ENCODE measurements at regions not wholly inside any gene's neighbourhood (a gene's known extent, or its start where the extent isn't known, plus 50 kb on each side); places are given as distances from the start of the nearest gene placed in this dataset.

DNA sequence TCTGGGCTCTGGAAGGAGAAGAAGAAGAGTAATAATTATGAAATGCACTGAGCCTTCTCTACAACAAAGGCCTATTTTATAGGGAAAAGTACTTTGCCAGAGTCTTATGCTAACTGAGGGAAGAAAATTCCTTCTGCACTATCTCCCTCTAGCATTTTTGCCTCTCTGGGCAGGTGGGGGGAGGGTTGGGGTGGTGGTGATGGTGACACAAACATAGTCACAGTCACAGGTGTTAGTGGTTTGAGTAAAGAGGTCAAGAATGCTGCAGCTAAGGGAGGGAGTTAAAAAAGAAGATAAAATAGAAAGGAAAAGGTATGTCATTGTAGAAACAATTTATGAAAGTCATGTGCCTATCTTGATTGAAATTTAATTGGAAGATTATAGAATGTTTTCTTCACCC, 140.8 kb upstream of the COL3A1 start:
- no peak for TF ChIP-seq EZH2phosphoT487 (conservative IDR thresholded peaks at IDR 0.05; ENCODE audit: low read length)
- TF ChIP-seq, protein P1, sequence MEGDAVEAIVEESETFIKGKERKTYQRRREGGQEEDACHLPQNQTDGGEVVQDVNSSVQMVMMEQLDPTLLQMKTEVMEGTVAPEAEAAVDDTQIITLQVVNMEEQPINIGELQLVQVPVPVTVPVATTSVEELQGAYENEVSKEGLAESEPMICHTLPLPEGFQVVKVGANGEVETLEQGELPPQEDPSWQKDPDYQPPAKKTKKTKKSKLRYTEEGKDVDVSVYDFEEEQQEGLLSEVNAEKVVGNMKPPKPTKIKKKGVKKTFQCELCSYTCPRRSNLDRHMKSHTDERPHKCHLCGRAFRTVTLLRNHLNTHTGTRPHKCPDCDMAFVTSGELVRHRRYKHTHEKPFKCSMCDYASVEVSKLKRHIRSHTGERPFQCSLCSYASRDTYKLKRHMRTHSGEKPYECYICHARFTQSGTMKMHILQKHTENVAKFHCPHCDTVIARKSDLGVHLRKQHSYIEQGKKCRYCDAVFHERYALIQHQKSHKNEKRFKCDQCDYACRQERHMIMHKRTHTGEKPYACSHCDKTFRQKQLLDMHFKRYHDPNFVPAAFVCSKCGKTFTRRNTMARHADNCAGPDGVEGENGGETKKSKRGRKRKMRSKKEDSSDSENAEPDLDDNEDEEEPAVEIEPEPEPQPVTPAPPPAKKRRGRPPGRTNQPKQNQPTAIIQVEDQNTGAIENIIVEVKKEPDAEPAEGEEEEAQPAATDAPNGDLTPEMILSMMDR (IDR thresholded peaks at IDR 0.05; ENCODE audit: insufficient read depth, low read length, poor library complexity, severe bottlenecking): no peak
- Histone ChIP-seq H3K4me3 (ENCODE audit: insufficient read depth, low read length, poor library complexity, severe bottlenecking) (no peak overlapping the region), H3K27me3 (ENCODE audit: low read length) (no peaks in the 10 kb centered on the region), H3K9me3 (ENCODE audit: insufficient read depth, low read length) (no peaks in the 10 kb centered on the region), H3K9ac (ENCODE audit: low read length) (no peak overlapping the region), H3K27ac (ENCODE audit: low read depth, low read length) (no peak overlapping the region), H3F3A (ENCODE audit: insufficient read depth) (no peaks in the 10 kb centered on the region), H4K20me1 (ENCODE audit: low read depth, low read length) (no peaks in the 10 kb centered on the region), H3K79me2 (ENCODE audit: insufficient read depth, low read length) (no peaks in the 10 kb centered on the region), H3K36me3 (ENCODE audit: low read length) (no peaks in the 10 kb centered on the region), H2AFZ (ENCODE audit: low read depth, low read length, severe bottlenecking) (no peak overlapping the region), H3K4me2 (ENCODE audit: low read depth, low read length, poor library complexity, severe bottlenecking) (no peak overlapping the region), H3K9me2 (replicated peaks; ENCODE audit: insufficient read depth, low read length) (no peaks in the 10 kb centered on the region)

DNA sequence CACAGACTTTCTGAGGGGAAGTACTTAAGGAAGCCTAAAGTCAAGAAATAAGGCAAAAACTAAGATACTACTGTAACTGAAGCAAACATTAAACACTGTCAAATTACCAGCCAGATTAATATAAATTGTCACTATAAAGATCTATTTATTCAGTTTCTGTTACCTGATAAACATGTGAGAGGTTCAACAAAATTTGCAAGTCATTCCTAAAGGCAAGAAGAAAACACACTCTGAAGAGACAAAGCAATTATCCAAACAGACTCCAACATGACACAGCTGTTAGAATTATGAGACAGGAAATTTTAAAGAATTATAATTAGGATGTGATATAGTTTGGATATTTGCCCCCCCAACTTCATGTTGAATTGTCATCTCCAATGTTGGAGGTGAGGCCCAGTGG, 140.4 kb upstream of the COL3A1 start:
- H4K20me1 ChIP-seq (ENCODE audit: low read depth, low read length): no peaks in the 10 kb centered on the region
- H3K27ac ChIP-seq (ENCODE audit: low read depth, low read length): no peak overlapping the region
- no peak for TF ChIP-seq EZH2phosphoT487 (conservative IDR thresholded peaks at IDR 0.05; ENCODE audit: low read length)
- TF ChIP-seq, protein P1 (IDR thresholded peaks at IDR 0.05; ENCODE audit: insufficient read depth, low read length, poor library complexity, severe bottlenecking): no peak
- no peaks in the 10 kb centered on the region for H3F3A ChIP-seq (ENCODE audit: insufficient read depth)
- no peaks in the 10 kb centered on the region for H3K36me3 ChIP-seq (ENCODE audit: low read length)
- H3K4me2 ChIP-seq (ENCODE audit: low read depth, low read length, poor library complexity, severe bottlenecking): no peak overlapping the region
- H3K4me3 ChIP-seq (ENCODE audit: insufficient read depth, low read length, poor library complexity, severe bottlenecking): no peak overlapping the region
- H3K9ac ChIP-seq (ENCODE audit: low read length): no peak overlapping the region
- H3K79me2 ChIP-seq (ENCODE audit: insufficient read depth, low read length): no peaks in the 10 kb centered on the region
- no peaks in the 10 kb centered on the region for H3K9me3 ChIP-seq (ENCODE audit: insufficient read depth, low read length)
- no peak overlapping the region for H2AFZ ChIP-seq (ENCODE audit: low read depth, low read length, severe bottlenecking)
- no peaks in the 10 kb centered on the region for H3K9me2 ChIP-seq (replicated peaks; ENCODE audit: insufficient read depth, low read length)
- no peaks in the 10 kb centered on the region for H3K27me3 ChIP-seq (ENCODE audit: low read length)

DNA sequence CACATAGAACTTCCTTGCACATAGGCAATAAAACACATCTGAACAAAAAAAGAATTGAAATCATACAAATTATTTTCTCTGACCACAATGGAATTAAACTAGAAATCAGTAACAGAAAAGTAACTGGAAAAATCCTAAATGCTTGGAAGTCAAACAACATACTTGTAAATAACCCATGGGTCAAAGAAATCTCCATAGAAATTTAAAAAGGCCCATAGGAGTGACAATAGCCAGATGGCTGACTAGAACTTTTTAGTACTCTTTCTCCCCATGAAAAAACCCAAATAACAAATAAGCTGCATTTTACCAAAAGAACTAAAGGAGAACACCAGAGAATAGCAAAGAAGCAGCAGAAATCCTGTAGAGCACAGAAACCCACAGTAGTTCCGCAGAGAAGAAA, 139.2 kb upstream of the COL3A1 start:
- Histone ChIP-seq H3K36me3 (ENCODE audit: low read length) (no peaks in the 10 kb centered on the region), H2AFZ (ENCODE audit: low read depth, low read length, severe bottlenecking) (no peak overlapping the region), H3K9me2 (replicated peaks; ENCODE audit: insufficient read depth, low read length) (no peaks in the 10 kb centered on the region), H3K9me3 (ENCODE audit: insufficient read depth, low read length) (no peaks in the 10 kb centered on the region), H4K20me1 (ENCODE audit: low read depth, low read length) (no peaks in the 10 kb centered on the region), H3K27ac (ENCODE audit: low read depth, low read length) (no peak overlapping the region), H3F3A (ENCODE audit: insufficient read depth) (no peaks in the 10 kb centered on the region), H3K9ac (ENCODE audit: low read length) (no peak overlapping the region), H3K4me3 (ENCODE audit: insufficient read depth, low read length, poor library complexity, severe bottlenecking) (no peak overlapping the region), H3K79me2 (ENCODE audit: insufficient read depth, low read length) (no peaks in the 10 kb centered on the region), H3K27me3 (ENCODE audit: low read length) (no peaks in the 10 kb centered on the region), H3K4me2 (ENCODE audit: low read depth, low read length, poor library complexity, severe bottlenecking) (no peak overlapping the region)
- TF ChIP-seq EZH2phosphoT487 (conservative IDR thresholded peaks at IDR 0.05; ENCODE audit: low read length): no peak
- TF ChIP-seq, protein P1 (IDR thresholded peaks at IDR 0.05; ENCODE audit: insufficient read depth, low read length, poor library complexity, severe bottlenecking): no peak

Measured in SU-DHL-6 (cell line).